Activated CD8-positive, alpha-beta T cell treated with anti-CD3 and anti-CD28 coated beads, Interleukin-2, amount 10 ng/mL, durations not matched to agents 7 days and 5 days (primary cell): ENCODE measurements at regions not wholly inside any gene's neighbourhood (a gene's known extent, or its start where the extent isn't known, plus 50 kb on each side); places are given as distances from the start of the nearest gene placed in this dataset.
"Not testable (repeated sequence)": the region's sequence is repeated elsewhere in the genome, so short reads cannot be mapped to it uniquely, and the experiment has no call there.

Experiments used
- ATAC-seq: fragments of 150-1000 bp; cut with Tn5 transposase; one replicate; pipeline ENCODE4 v1.10.0; 2021; ENCODE audit warnings: moderate library complexity
- CTCF ChIA-PET: fragments of 350-600 bp; sonication (Branson Sonifier 250); formaldehyde crosslinking; loops from one replicate; lab custom pipeline; 2021; ENCODE audit warnings: antibody characterized with exemption; lab: Charles Lee
- POLR2A ChIA-PET: fragments of 350-600 bp; sonication (Branson Sonifier 250); formaldehyde crosslinking; loops from one replicate; lab custom pipeline; 2021; ENCODE audit warnings: antibody characterized with exemption; lab: Charles Lee
- DNase-seq: peaks from one replicate; pipeline ENCODE4 v3.0.0-alpha.2; 2020
- H3K27ac Mint-ChIP-seq: one replicate; pipeline ENCODE4 v1.8.0; 2021; ENCODE audit warnings: mild to moderate bottlenecking, mixed read lengths
- H3K27me3 Mint-ChIP-seq: one replicate; pipeline ENCODE4 v1.8.0; 2021; ENCODE audit warnings: low read depth, mixed read lengths
- H3K36me3 Mint-ChIP-seq: one replicate; pipeline ENCODE4 v1.8.0; 2021; ENCODE audit warnings: low read depth, mixed read lengths
- H3K4me1 Mint-ChIP-seq: one replicate; pipeline ENCODE4 v1.8.0; 2021; ENCODE audit warnings: low read depth, mixed read lengths
- H3K4me3 Mint-ChIP-seq: one replicate; pipeline ENCODE4 v1.8.0; 2021; ENCODE audit warnings: mild to moderate bottlenecking, mixed read lengths
- H3K9me3 Mint-ChIP-seq: one replicate; pipeline ENCODE4 v1.8.0; 2022; ENCODE audit warnings: mixed read lengths; ENCODE audit not compliant: insufficient read depth

GRCh38 chr6:134555672-134556071 lies 237.8 kb upstream of the SGK1 start:
- ChIA-PET CTCF (interaction anchor here (1.7 kb wide), 1 partner anchor 378 kb away, joined by 3 read pairs; no protein-coding TSS in a partner anchor), POLR2A (no interaction called here)
- Mint-ChIP-seq H3K4me1 (no peaks in the 10 kb centered on the region), H3K27ac (no peak overlapping the region), H3K4me3 (no peak overlapping the region), H3K9me3 (peaks cover 4% of the 10 kb centered on the region), H3K36me3 (no peaks in the 10 kb centered on the region), H3K27me3 (no peaks in the 10 kb centered on the region)
- no peak for ATAC-seq
- no peak for DNase-seq

GRCh38 chr6:134553936-134554335 lies 236.0 kb upstream of the SGK1 start:
- Mint-ChIP-seq H3K9me3 (peaks cover 4% of the 10 kb centered on the region), H3K36me3 (no peaks in the 10 kb centered on the region), H3K4me3 (no peak overlapping the region), H3K27me3 (peaks cover 2% of the 10 kb centered on the region), H3K4me1 (no peaks in the 10 kb centered on the region), H3K27ac (no peak overlapping the region)
- no peak for DNase-seq
- ChIA-PET POLR2A (no interaction called here), CTCF (no interaction called here)
- no peak for ATAC-seq

DNA sequence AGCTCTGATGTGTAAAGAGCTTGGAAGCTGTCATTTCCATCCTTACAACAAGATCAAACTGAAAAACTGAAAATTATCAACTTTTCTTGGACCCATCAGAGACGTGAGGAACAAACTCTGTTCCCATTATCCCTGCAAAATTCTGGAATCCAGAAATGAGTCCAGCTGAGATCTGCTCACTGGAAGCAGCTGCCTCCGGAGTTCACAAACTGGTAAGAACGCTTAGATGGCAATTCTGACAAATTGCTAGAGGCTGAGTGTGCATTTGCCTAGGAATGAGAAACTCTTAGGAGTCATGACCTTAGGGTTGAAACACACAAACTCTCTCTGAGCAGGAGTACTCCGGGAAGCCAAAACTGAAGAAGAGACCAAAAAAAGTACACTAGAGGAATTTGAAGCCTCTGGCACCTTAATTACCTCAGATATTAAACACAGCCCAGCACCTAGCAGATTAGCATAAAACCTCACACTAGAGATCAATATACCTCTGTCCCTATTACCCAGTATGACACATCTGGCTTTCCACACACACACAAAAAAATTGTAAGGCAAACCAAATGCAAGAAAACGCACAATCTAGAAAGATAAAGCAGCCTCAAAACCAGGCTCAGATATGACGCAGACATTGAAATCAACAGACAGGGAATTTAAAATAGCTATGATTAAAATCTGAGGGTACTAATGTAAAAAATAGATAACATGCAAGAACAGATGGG lies 233.5 kb upstream of the SGK1 start:
- H3K36me3 Mint-ChIP-seq: no peaks in the 10 kb centered on the region
- H3K4me3 Mint-ChIP-seq: no peak overlapping the region
- POLR2A ChIA-PET: no interaction called here
- no peak for DNase-seq
- H3K9me3 Mint-ChIP-seq: peaks cover 4% of the 10 kb centered on the region
- no peak overlapping the region for H3K27ac Mint-ChIP-seq
- CTCF ChIA-PET: no interaction called here
- no peaks in the 10 kb centered on the region for H3K4me1 Mint-ChIP-seq
- H3K27me3 Mint-ChIP-seq: peaks cover 2% of the 10 kb centered on the region
- ATAC-seq: no peak

DNA sequence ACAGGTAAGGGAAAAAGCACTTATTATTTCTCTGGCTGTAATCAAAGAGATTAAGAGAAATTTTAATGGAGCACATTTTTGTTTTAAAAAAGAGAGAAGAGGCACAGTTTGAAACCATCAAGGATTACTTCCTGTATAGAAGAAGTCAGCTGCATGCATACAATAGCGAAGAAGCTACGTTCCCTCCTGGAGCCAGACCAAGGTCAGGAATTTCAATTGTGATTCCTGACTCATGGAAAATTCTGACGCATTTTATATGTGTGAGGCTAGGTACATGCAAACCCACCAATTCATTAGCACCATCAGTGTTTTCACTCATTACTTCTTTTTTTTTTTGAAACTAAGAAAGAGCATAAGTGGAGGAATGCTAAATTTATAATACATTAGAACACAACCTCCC lies 232.7 kb upstream of the SGK1 start:
- peaks cover 2% of the 10 kb centered on the region for H3K27me3 Mint-ChIP-seq
- H3K9me3 Mint-ChIP-seq: peaks cover 4% of the 10 kb centered on the region
- CTCF ChIA-PET: interaction anchor here (0.6 kb wide), 1 partner anchor 1929 kb away, joined by 3 read pairs; no protein-coding TSS in a partner anchor
- DNase-seq: no peak
- no peak overlapping the region for H3K4me3 Mint-ChIP-seq
- no peak for ATAC-seq
- H3K27ac Mint-ChIP-seq: no peak overlapping the region
- H3K36me3 Mint-ChIP-seq: no peaks in the 10 kb centered on the region
- POLR2A ChIA-PET: interaction anchor here (0.7 kb wide), 1 partner anchor 17 kb away, joined by 3 read pairs; no protein-coding TSS in a partner anchor
- no peaks in the 10 kb centered on the region for H3K4me1 Mint-ChIP-seq

- Mint-ChIP-seq H3K27ac (no peak overlapping the region), H3K4me1 (no peaks in the 10 kb centered on the region), H3K4me3 (no peak overlapping the region), H3K9me3 (peaks cover 3% of the 10 kb centered on the region), H3K27me3 (peaks cover 2% of the 10 kb centered on the region), H3K36me3 (no peaks in the 10 kb centered on the region)
- no peak for ATAC-seq
- no peak for DNase-seq
- ChIA-PET CTCF (interaction anchor here (0.6 kb wide), 1 partner anchor 1929 kb away, joined by 3 read pairs; no protein-coding TSS in a partner anchor), POLR2A (interaction anchor here (0.7 kb wide), 1 partner anchor 17 kb away, joined by 3 read pairs; no protein-coding TSS in a partner anchor)
Observed at GRCh38 chr6:134549854-134550253, 231.9 kb upstream of the SGK1 start.

GRCh38 chr6:134546962-134547645 lies 229.2 kb upstream of the SGK1 start:
- ChIA-PET CTCF (interaction anchor here (0.7 kb wide), 1 partner anchor 17 kb away, joined by 3 read pairs; no protein-coding TSS in a partner anchor), POLR2A (no interaction called here)
- Mint-ChIP-seq H3K4me3 (no peak overlapping the region), H3K27me3 (peaks cover 2% of the 10 kb centered on the region), H3K9me3 (no peaks in the 10 kb centered on the region), H3K4me1 (peaks cover 7% of the 10 kb centered on the region), H3K36me3 (no peaks in the 10 kb centered on the region), H3K27ac (no peak overlapping the region)
- DNase-seq (no peak), ATAC-seq (no peak)

DNA sequence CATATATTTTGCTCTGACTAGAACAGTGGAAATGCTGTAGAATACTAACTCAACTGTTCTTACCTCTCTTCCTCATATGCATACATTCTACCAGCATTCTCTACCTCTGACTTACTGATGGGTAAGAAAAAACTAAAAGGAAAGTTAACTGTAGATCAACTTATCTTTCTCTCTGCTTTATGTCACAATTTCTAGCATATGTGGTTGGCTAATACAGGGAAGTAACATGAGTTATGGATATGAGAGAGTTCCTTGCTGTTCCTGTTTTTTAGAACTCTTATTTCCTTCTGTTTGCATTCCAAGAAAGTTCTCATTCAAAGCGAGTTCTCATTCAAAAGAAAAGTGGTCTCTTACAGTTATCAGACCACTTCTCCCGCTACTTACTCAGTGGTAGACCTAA lies 226.8 kb upstream of the SGK1 start:
- Mint-ChIP-seq H3K27ac (no peak overlapping the region), H3K9me3 (no peaks in the 10 kb centered on the region), H3K36me3 (no peaks in the 10 kb centered on the region), H3K4me1 (peaks cover 14% of the 10 kb centered on the region), H3K27me3 (no peaks in the 10 kb centered on the region), H3K4me3 (no peak overlapping the region)
- DNase-seq (no peak), ATAC-seq (no peak)
- ChIA-PET POLR2A (no interaction called here), CTCF (no interaction called here)

DNA sequence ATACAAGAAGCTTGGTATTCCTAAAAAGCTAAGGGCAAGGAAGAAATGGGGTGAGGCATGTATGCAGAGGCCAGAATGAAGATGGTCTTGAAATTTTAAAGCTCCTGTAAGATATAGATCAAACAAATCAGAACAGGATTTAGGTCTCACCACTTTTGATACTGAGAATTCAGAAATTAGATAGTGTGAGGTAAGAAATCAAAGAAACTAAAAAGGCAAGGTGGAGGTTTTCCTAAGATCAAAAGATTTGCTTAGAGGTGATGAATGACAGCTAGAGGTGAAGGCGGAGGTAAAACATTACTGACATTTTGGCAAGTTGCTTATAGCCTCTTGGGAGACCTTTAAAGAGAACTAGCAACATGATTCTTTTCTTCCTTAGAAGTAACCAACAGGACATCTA lies 225.2 kb upstream of the SGK1 start:
- Mint-ChIP-seq H3K4me3 (no peak overlapping the region), H3K4me1 (peaks cover 15% of the 10 kb centered on the region), H3K9me3 (no peaks in the 10 kb centered on the region), H3K27ac (no peak overlapping the region), H3K27me3 (no peaks in the 10 kb centered on the region), H3K36me3 (no peaks in the 10 kb centered on the region)
- ChIA-PET POLR2A (interaction anchor here (1.2 kb wide), 1 partner anchor 11 kb away, joined by 3 read pairs; no protein-coding TSS in a partner anchor), CTCF (interaction anchor here (1.0 to 1.2 kb wide), 2 partner anchors 15 to 42 kb away, joined by 3 read pairs; no protein-coding TSS in a partner anchor)
- ATAC-seq (no peak), DNase-seq (no peak)

GRCh38 chr6:134541001-134541400 lies 223.1 kb upstream of the SGK1 start:
- no peak for DNase-seq
- POLR2A ChIA-PET: interaction anchor here (0.7 kb wide), 1 partner anchor 380 kb away, joined by 3 read pairs; no protein-coding TSS in a partner anchor
- no peak for ATAC-seq
- H3K27ac Mint-ChIP-seq: no peak overlapping the region
- no peaks in the 10 kb centered on the region for H3K9me3 Mint-ChIP-seq
- H3K4me3 Mint-ChIP-seq: no peak overlapping the region
- H3K27me3 Mint-ChIP-seq: no peaks in the 10 kb centered on the region
- H3K36me3 Mint-ChIP-seq: no peaks in the 10 kb centered on the region
- CTCF ChIA-PET: no interaction called here
- peaks cover 15% of the 10 kb centered on the region for H3K4me1 Mint-ChIP-seq

DNA sequence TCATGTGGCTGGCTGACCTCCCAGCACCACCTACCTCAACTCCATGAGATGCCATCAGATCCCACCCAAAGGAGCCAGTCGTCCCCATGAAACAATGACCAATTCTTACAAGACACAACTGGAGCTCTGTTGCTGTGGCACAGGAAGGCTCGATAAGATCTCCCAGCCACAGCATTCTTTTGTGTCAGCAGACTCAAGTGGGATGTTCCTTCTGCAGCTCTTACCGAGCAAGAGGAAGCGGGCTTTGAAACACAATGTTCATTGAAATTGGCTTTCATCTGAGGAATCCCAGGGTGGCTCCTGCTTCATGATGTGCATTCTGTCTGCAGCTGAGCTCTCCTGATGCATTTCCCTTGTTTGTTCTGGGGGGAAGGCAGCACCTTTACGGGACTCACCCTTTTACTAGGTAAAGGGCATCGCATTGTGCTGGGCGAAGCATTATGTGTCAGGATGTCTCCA lies 222.0 kb upstream of the SGK1 start:
- Mint-ChIP-seq H3K9me3 (no peaks in the 10 kb centered on the region), H3K4me1 (peaks cover 15% of the 10 kb centered on the region), H3K27ac (no peak overlapping the region), H3K36me3 (no peaks in the 10 kb centered on the region), H3K27me3 (no peaks in the 10 kb centered on the region), H3K4me3 (no peak overlapping the region)
- CTCF ChIA-PET: no interaction called here
- peak; percentile 53 for ATAC-seq
- DNase-seq: peak; percentile 37
- POLR2A ChIA-PET: no interaction called here

- POLR2A ChIA-PET: interaction anchor here (0.7 kb wide), 1 partner anchor 141 kb away, joined by 3 read pairs; no protein-coding TSS in a partner anchor
- H3K4me3 Mint-ChIP-seq, H3K27ac Mint-ChIP-seq, DNase-seq, H3K27me3 Mint-ChIP-seq, H3K9me3 Mint-ChIP-seq, ATAC-seq, H3K36me3 Mint-ChIP-seq, CTCF ChIA-PET: not testable (repeated sequence)
- H3K4me1 Mint-ChIP-seq: peaks cover 17% of the 10 kb centered on the region
Observed at GRCh38 chr6:134537765-134538164, 219.9 kb upstream of the SGK1 start.

DNA sequence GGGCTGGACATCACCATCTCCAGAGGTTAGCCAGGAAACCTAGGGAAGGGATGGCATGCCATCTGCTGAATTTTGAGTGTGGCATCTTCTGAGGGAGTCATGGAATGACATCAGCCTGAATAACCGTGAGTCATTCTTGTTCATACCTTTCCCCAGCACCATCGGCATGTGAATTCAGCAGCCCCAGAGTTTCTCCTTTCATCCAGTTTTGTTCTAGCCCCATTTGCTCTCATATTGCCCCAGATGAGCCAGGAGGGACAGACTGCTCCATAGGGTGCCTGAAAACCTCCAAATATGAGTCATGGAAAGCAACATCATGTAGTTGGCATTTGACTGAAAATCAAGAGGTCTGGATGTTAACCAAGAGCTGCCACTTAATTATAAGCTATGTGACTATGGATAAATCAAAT lies 219.2 kb upstream of the SGK1 start:
- H3K27ac Mint-ChIP-seq: no peak overlapping the region
- ATAC-seq: no peak
- no peak overlapping the region for H3K4me3 Mint-ChIP-seq
- ChIA-PET CTCF (no interaction called here), POLR2A (interaction anchor here (0.7 kb wide), 1 partner anchor 141 kb away, joined by 3 read pairs; no protein-coding TSS in a partner anchor)
- H3K9me3 Mint-ChIP-seq: no peaks in the 10 kb centered on the region
- peaks cover 21% of the 10 kb centered on the region for H3K4me1 Mint-ChIP-seq
- DNase-seq: no peak
- no peaks in the 10 kb centered on the region for H3K36me3 Mint-ChIP-seq
- H3K27me3 Mint-ChIP-seq: no peaks in the 10 kb centered on the region
